HG03469 (cell line): ENCODE measurements at regions not wholly inside any gene's neighbourhood (a gene's known extent, or its start where the extent isn't known, plus 50 kb on each side); places are given as distances from the start of the nearest gene placed in this dataset.

ENCODE experiments used
- ATAC-seq: cut with Tn5 transposase; IDR thresholded peaks from one replicate; pipeline ENCODE4 v1.9.1; 2021; ENCODE audit warnings: mild to moderate bottlenecking, moderate library complexity, moderate number of reproducible peaks; ENCODE audit not compliant: unreplicated experiment

- ATAC-seq, result no peak
These were observed 301.0 kb downstream of the DOCK8 start for GRCh38 chr9:515665-516064.

GRCh38 chr9:517993-518392 is 303.3 kb downstream of the DOCK8 start:
- ATAC-seq, result no peak

GRCh38 chr9:518540-518939 is 303.9 kb downstream of the DOCK8 start:
- ATAC-seq, result no peak

- no peak for ATAC-seq
These were observed 304.9 kb downstream of the DOCK8 start for GRCh38 chr9:519579-519978.

GRCh38 chr9:520302-520701 is 305.6 kb downstream of the DOCK8 start:
- no peak for ATAC-seq

- ATAC-seq, result no peak
These were observed 307.5 kb downstream of the DOCK8 start for GRCh38 chr9:522190-522589.

GRCh38 chr9:522658-523057 is 308.0 kb downstream of the DOCK8 start:
- ATAC-seq, result no peak

GRCh38 chr9:523444-523843 is 308.8 kb downstream of the DOCK8 start:
- ATAC-seq, result no peak

GRCh38 chr9:524008-524407 is 309.3 kb downstream of the DOCK8 start:
- no peak for ATAC-seq

GRCh38 chr9:526904-527591 is 312.4 kb downstream of the DOCK8 start:
- ATAC-seq, result no peak

- ATAC-seq, result no peak
These were observed 311.8 kb upstream of the DMRT1 start for GRCh38 chr9:529731-530130.

GRCh38 chr9:530681-531080 is 310.8 kb upstream of the DMRT1 start:
- no peak for ATAC-seq

GRCh38 chr9:532707-533106 is 308.8 kb upstream of the DMRT1 start:
- ATAC-seq, result no peak

GRCh38 chr9:534886-535285 is 306.6 kb upstream of the DMRT1 start:
- no peak for ATAC-seq

GRCh38 chr9:535356-535755 is 306.1 kb upstream of the DMRT1 start:
- no peak for ATAC-seq

GRCh38 chr9:536597-537511 is 304.6 kb upstream of the DMRT1 start:
- ATAC-seq, result no peak

GRCh38 chr9:543478-543877 is 298.0 kb upstream of the DMRT1 start:
- no peak for ATAC-seq

GRCh38 chr9:545480-545879 is 296.0 kb upstream of the DMRT1 start:
- no peak for ATAC-seq

GRCh38 chr9:546235-546634 is 295.3 kb upstream of the DMRT1 start:
- ATAC-seq, result no peak

- no peak for ATAC-seq
These were observed 294.7 kb upstream of the DMRT1 start for GRCh38 chr9:546797-547223.

GRCh38 chr9:547314-547713 is 294.2 kb upstream of the DMRT1 start:
- no peak for ATAC-seq

GRCh38 chr9:549455-549997 is 292.0 kb upstream of the DMRT1 start:
- ATAC-seq, result no peak
